H9 (cell line): ENCODE measurements at regions not wholly inside any gene's neighbourhood (a gene's known extent, or its start where the extent isn't known, plus 50 kb on each side); places are given as distances from the start of the nearest gene placed in this dataset.

Experiments used
- DNase-seq: peaks from one replicate; pipeline ENCODE4 v3.0.0-alpha.2; 2017
- H2AFZ ChIP-seq: one replicate; pipeline ENCODE4 v1.6.1; 2013; ENCODE audit warnings: mild to moderate bottlenecking, low read length, control low read depth, moderate library complexity
- H2AK5ac ChIP-seq: 2 replicates; pipeline ENCODE4 v1.6.1; 2013; ENCODE audit warnings: low read length, control low read depth, mixed read lengths; ENCODE audit not compliant: insufficient read length
- H2BK120ac ChIP-seq: one replicate; pipeline ENCODE4 v1.6.1; 2013; ENCODE audit warnings: low read depth, mild to moderate bottlenecking, low read length, control low read depth, inconsistent platforms; ENCODE audit not compliant: poor library complexity, severe bottlenecking
- H2BK12ac ChIP-seq: 2 replicates; pipeline ENCODE4 v1.6.1; 2013; ENCODE audit warnings: low read length, control low read depth, mixed read lengths, low read depth; ENCODE audit not compliant: insufficient read length
- H2BK15ac ChIP-seq: 2 replicates; pipeline ENCODE4 v1.6.1; 2013; ENCODE audit warnings: low read depth, low read length, control low read depth
- H2BK20ac ChIP-seq: one replicate; pipeline ENCODE4 v1.6.1; 2013; ENCODE audit warnings: low read depth, mild to moderate bottlenecking, low read length, control low read depth, inconsistent platforms; ENCODE audit not compliant: poor library complexity, severe bottlenecking
- H2BK5ac ChIP-seq: 2 replicates; pipeline ENCODE4 v1.6.1; 2013; ENCODE audit warnings: low read length, control low read depth, mixed read lengths; ENCODE audit not compliant: insufficient read length
- H3K14ac ChIP-seq: 2 replicates; pipeline ENCODE4 v1.6.1; 2013; ENCODE audit warnings: low read length, control low read depth; ENCODE audit not compliant: insufficient read depth
- H3K18ac ChIP-seq: 2 replicates; pipeline ENCODE4 v1.6.1; 2013; ENCODE audit warnings: low read depth, mild to moderate bottlenecking, mixed read lengths, low read length, control low read depth; ENCODE audit not compliant: insufficient read length
- H3K23ac ChIP-seq: 2 replicates; pipeline ENCODE4 v1.6.1; 2013; ENCODE audit warnings: low read length, control low read depth, mixed read lengths, low read depth; ENCODE audit not compliant: insufficient read length
- H3K23me2 ChIP-seq: 2 replicates; pipeline ENCODE4 v1.6.1; 2013; ENCODE audit warnings: low read depth, mild to moderate bottlenecking, mixed read lengths, low read length, control low read depth; ENCODE audit not compliant: insufficient read length, poor library complexity, severe bottlenecking
- H3K27ac ChIP-seq: 2 replicates; pipeline ENCODE4 v1.5.1; 2013; ENCODE audit warnings: low read length, control low read depth, mixed read lengths, low read depth; ENCODE audit not compliant: insufficient read length
- H3K27me3 ChIP-seq: 2 replicates; pipeline ENCODE4 v1.6.1; 2013; ENCODE audit warnings: low read length, control low read depth, inconsistent platforms; ENCODE audit not compliant: insufficient read depth
- H3K4ac ChIP-seq: 2 replicates; pipeline ENCODE4 v1.6.1; 2013; ENCODE audit warnings: low read depth, mild to moderate bottlenecking, control low read depth, inconsistent platforms, low read length, moderate library complexity
- H3K4me1 ChIP-seq: 2 replicates; pipeline ENCODE4 v1.6.1; 2013; ENCODE audit warnings: low read length, control low read depth, inconsistent platforms; ENCODE audit not compliant: insufficient read depth
- H3K4me2 ChIP-seq: 2 replicates; pipeline ENCODE4 v1.6.1; 2013; ENCODE audit warnings: low read length, control low read depth, mixed read lengths; ENCODE audit not compliant: insufficient read length, insufficient read depth
- H3K56ac ChIP-seq: 2 replicates; pipeline ENCODE4 v1.6.1; 2013; ENCODE audit warnings: low read depth, mild to moderate bottlenecking, mixed read lengths, low read length, control low read depth; ENCODE audit not compliant: insufficient read length
- H3K79me1 ChIP-seq: 2 replicates; pipeline ENCODE4 v1.6.1; 2013; ENCODE audit warnings: low read depth, mild to moderate bottlenecking, moderate library complexity, low read length, control low read depth, inconsistent platforms; ENCODE audit not compliant: insufficient read depth, poor library complexity, severe bottlenecking
- H3K79me2 ChIP-seq: 2 replicates; pipeline ENCODE4 v1.6.1; 2013; ENCODE audit warnings: low read length, control low read depth, inconsistent platforms; ENCODE audit not compliant: insufficient read depth
- H3K9ac ChIP-seq: 2 replicates; pipeline ENCODE4 v1.6.1; 2013; ENCODE audit warnings: low read length, control low read depth, mixed read lengths; ENCODE audit not compliant: insufficient read length; ENCODE audit errors: extremely low read depth
- H3K9me3 ChIP-seq: one replicate; pipeline ENCODE4 v1.6.1; 2013; ENCODE audit warnings: low read depth, low read length, inconsistent platforms; ENCODE audit not compliant: control insufficient read depth
- H3T11ph ChIP-seq: one replicate; pipeline ENCODE4 v1.6.1; 2013; ENCODE audit warnings: mild to moderate bottlenecking, low read length, control low read depth, inconsistent platforms
- H4K20me1 ChIP-seq: one replicate; pipeline ENCODE4 v1.6.1; 2013; ENCODE audit not compliant: control insufficient read depth, insufficient read length, insufficient read depth
- H4K5ac ChIP-seq: 2 replicates; pipeline ENCODE4 v1.6.1; 2013; ENCODE audit warnings: low read depth, mild to moderate bottlenecking, mixed read lengths, low read length, control low read depth; ENCODE audit not compliant: insufficient read length
- H4K8ac ChIP-seq: replicated peaks from 2 replicates; pipeline ENCODE4 v1.6.1; 2013; ENCODE audit warnings: low read length, control low read depth, mixed read lengths, low read depth; ENCODE audit not compliant: insufficient read length
- H4K91ac ChIP-seq: 2 replicates; pipeline ENCODE4 v1.6.1; 2013; ENCODE audit warnings: low read depth, mild to moderate bottlenecking, moderate library complexity, mixed read lengths, low read length, control low read depth; ENCODE audit not compliant: insufficient read length
- H3K27ac Mint-ChIP-seq, 3 experiments: 2 replicates in 2 of 3; 3 replicates in 1 of 3; pipeline ENCODE4 v1.8.0; 2020 to 2021; ENCODE audit warnings: mixed read lengths in 3 of 3, mild to moderate bottlenecking in 1 of 3, moderate library complexity in 1 of 3
- H3K27me3 Mint-ChIP-seq: 2 replicates; pipeline ENCODE4 v1.8.0; 2021; ENCODE audit warnings: low read depth, mild to moderate bottlenecking, moderate library complexity, mixed read lengths
- H3K36me3 Mint-ChIP-seq, 3 experiments: 2 replicates in 2 of 3; 3 replicates in 1 of 3; pipeline ENCODE4 v1.8.0; 2020 to 2021; ENCODE audit warnings: low read depth in 3 of 3, mixed read lengths in 3 of 3; ENCODE audit not compliant: insufficient read depth in 1 of 3
- H3K4me1 Mint-ChIP-seq, 2 experiments: 2 replicates each; pipeline ENCODE4 v1.8.0; 2020; ENCODE audit warnings: mixed read lengths in 2 of 2
- H3K4me3 Mint-ChIP-seq, 2 experiments: 2 replicates in 1 of 2; 3 replicates in 1 of 2; pipeline ENCODE4 v1.8.0; 2020 to 2021; ENCODE audit warnings: mild to moderate bottlenecking in 2 of 2, mixed read lengths in 2 of 2, moderate library complexity in 1 of 2
- H3K9me3 Mint-ChIP-seq, 2 experiments: 2 replicates in 1 of 2; 3 replicates in 1 of 2; pipeline ENCODE4 v1.8.0; 2020; ENCODE audit warnings: mild to moderate bottlenecking in 2 of 2, mixed read lengths in 2 of 2, moderate library complexity in 1 of 2
- CTCF ChIP-seq: fragments of 200-600 bp; sonication (generic); conservative IDR thresholded peaks from 3 replicates; pipeline ENCODE4 v1.8.0; 2021; ENCODE audit warnings: antibody characterized with exemption, mild to moderate bottlenecking
- WGBS: extraction: QIAGEN DNeasy Blood & Tissue Kit; methylation state at CpG from one replicate; pipeline ENCODE4 v1.1.7; 2013; ENCODE audit warnings: missing lambda C conversion rate, low lambda C conversion rate, mixed read lengths; ENCODE audit not compliant: insufficient read length; ENCODE audit errors: extremely low coverage; 5-methylcytosine and 5-hydroxymethylcytosine counted together

- no peak overlapping the region for H2AFZ ChIP-seq
These were observed 805.3 kb upstream of the RAB6C start for GRCh38 chr2:129174143-129174542.

More at GRCh38 chr2:129174143-129174542, 805.3 kb upstream of the RAB6C start:
- no peaks in the 10 kb centered on the region for H3K27me3 Mint-ChIP-seq
- H3K9ac ChIP-seq, result no peak overlapping the region
- no peaks in the 10 kb centered on the region for H3K9me3 ChIP-seq
- peaks cover 15% of the 10 kb centered on the region in 2 experiments for H3K4me1 Mint-ChIP-seq
- H4K91ac ChIP-seq, result no peak overlapping the region
- H3K9me3 Mint-ChIP-seq, result peaks cover 0 to 2% of the 10 kb centered on the region in 2 experiments; a peak in 2 of 5 replicates
- no peak overlapping the region for H3K27ac ChIP-seq
- WGBS, result no CpG with 5 or more reads among the region's 2 CpGs
- no peak overlapping the region for H3K56ac ChIP-seq
- H3K4me1 ChIP-seq, result no peaks in the 10 kb centered on the region
- H4K8ac ChIP-seq, result no peak overlapping the region
- H2BK15ac ChIP-seq, result no peak overlapping the region
- H3K23ac ChIP-seq, result no peak overlapping the region
- no peak for DNase-seq
- peaks cover 0 to 2% (median 0%) of the 10 kb centered on the region in 3 experiments; a peak in 2 of 7 replicates for H3K36me3 Mint-ChIP-seq
- TF ChIP-seq CTCF, result no peak
- H3K4me2 ChIP-seq, result no peak overlapping the region
- no peak overlapping the region for H2BK12ac ChIP-seq
- no peak overlapping the region for H4K5ac ChIP-seq
- no peak overlapping the region for H3K4ac ChIP-seq
- no peaks in the 10 kb centered on the region for H3K79me2 ChIP-seq
- H3K23me2 ChIP-seq, result no peaks in the 10 kb centered on the region
- H3T11ph ChIP-seq, result no peak overlapping the region
- H3K18ac ChIP-seq, result no peak overlapping the region
- H4K20me1 ChIP-seq, result no peaks in the 10 kb centered on the region
- H3K79me1 ChIP-seq, result no peaks in the 10 kb centered on the region
- H2BK120ac ChIP-seq, result no peak overlapping the region
- no peak overlapping the region; a peak in 2 of 7 replicates for H3K27ac Mint-ChIP-seq
- no peak overlapping the region for H3K14ac ChIP-seq
- H3K27me3 ChIP-seq, result no peaks in the 10 kb centered on the region
- no peak overlapping the region for H2BK5ac ChIP-seq
- no peak overlapping the region for H3K4me3 Mint-ChIP-seq
- no peak overlapping the region for H2AK5ac ChIP-seq
- no peak overlapping the region for H2BK20ac ChIP-seq
